Smooth muscle cell (in vitro differentiated cells): ENCODE measurements at regions not wholly inside any gene's neighbourhood (a gene's known extent, or its start where the extent isn't known, plus 50 kb on each side); places are given as distances from the start of the nearest gene placed in this dataset.

Source experiments
- DNase-seq: peaks from one replicate; lab custom pipeline; 2025; ENCODE audit not compliant: unreplicated experiment; lab: John Stamatoyannopoulos, UW
- H2AFZ ChIP-seq: fragments of 200-600 bp; sonication (generic); 2 replicates; pipeline ENCODE4 v1.6.0; 2016; ENCODE audit warnings: antibody characterized with exemption, low read depth, mild to moderate bottlenecking
- H3F3A ChIP-seq: fragments of 200-600 bp; sonication (generic); 2 replicates; pipeline ENCODE4 v1.6.0; 2017; ENCODE audit warnings: antibody characterized with exemption, low read depth
- H3K27ac ChIP-seq: fragments of 200-600 bp; sonication (generic); 2 replicates; pipeline ENCODE4 v1.5.1; 2016; ENCODE audit warnings: low read depth, mild to moderate bottlenecking
- H3K27me3 ChIP-seq: fragments of 200-600 bp; sonication (generic); 2 replicates; pipeline ENCODE4 v1.6.1; 2016; ENCODE audit warnings: low read depth, mild to moderate bottlenecking
- H3K36me3 ChIP-seq: fragments of 200-600 bp; sonication (generic); 2 replicates; pipeline ENCODE4 v1.5.1; 2016; ENCODE audit warnings: low read depth
- H3K4me1 ChIP-seq: fragments of 200-600 bp; sonication (generic); 2 replicates; pipeline ENCODE4 v1.5.1; 2016; ENCODE audit warnings: low read depth
- H3K4me2 ChIP-seq: fragments of 200-600 bp; sonication (generic); 2 replicates; pipeline ENCODE4 v1.6.0; 2016; ENCODE audit warnings: mild to moderate bottlenecking
- H3K4me3 ChIP-seq: fragments of 200-600 bp; sonication (generic); 2 replicates; pipeline ENCODE4 v1.5.1; 2016; ENCODE audit warnings: mild to moderate bottlenecking
- H3K79me2 ChIP-seq: fragments of 200-600 bp; sonication (generic); 2 replicates; pipeline ENCODE4 v1.6.0; 2016; ENCODE audit warnings: low read depth, mild to moderate bottlenecking
- H3K9ac ChIP-seq: fragments of 200-600 bp; sonication (generic); 2 replicates; pipeline ENCODE4 v1.6.0; 2016; ENCODE audit warnings: low read depth
- H3K9me3 ChIP-seq: fragments of 200-600 bp; sonication (generic); replicated peaks from 2 replicates; pipeline ENCODE4 v1.5.1; 2016; ENCODE audit warnings: low read depth
- H4K20me1 ChIP-seq: fragments of 200-600 bp; sonication (generic); 2 replicates; pipeline ENCODE4 v1.6.0; 2016; ENCODE audit warnings: low read depth
- WGBS: methylation state at CpG from one replicate; pipeline ENCODE4 v1.1.7; 2016; ENCODE audit warnings: low lambda C conversion rate; 5-methylcytosine and 5-hydroxymethylcytosine counted together
- TF ChIP-seq, protein P1 (sequence below): fragments of 200-600 bp; sonication (generic); IDR thresholded peaks from 2 replicates; pipeline ENCODE4 v1.5.1; 2017; ENCODE audit warnings: borderline replicate concordance, mild to moderate bottlenecking, antibody characterized with exemption; ENCODE audit not compliant: insufficient read depth, poor library complexity, severe bottlenecking

DNA sequence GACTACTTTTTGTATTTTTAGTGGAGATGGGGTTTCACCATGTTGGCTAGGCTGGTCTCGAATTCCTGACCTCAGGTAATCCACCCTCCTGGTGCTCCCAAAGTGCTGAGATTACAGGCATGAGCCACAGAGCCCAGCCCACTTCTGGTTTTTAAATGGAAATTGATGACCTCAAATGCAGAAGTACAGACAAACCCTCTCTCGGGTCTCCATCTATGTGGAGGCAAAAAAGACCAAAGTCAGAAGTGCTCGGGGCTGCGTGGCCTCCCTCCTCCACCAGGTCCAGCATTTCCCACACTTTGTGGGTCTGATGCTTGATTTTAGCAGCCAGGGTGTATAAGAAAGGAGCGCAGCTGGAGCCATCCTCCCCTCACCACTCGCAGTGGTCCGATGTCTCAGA lies 187.3 kb upstream of the AUTS2 start:
- H3K79me2 ChIP-seq, result no peaks in the 10 kb centered on the region
- no peak overlapping the region for H3K4me2 ChIP-seq
- no peaks in the 10 kb centered on the region for H3K36me3 ChIP-seq
- H3K9ac ChIP-seq, result no peak overlapping the region
- no peaks in the 10 kb centered on the region for H3K27me3 ChIP-seq
- H3K4me3 ChIP-seq, result no peak overlapping the region
- TF ChIP-seq, protein P1, sequence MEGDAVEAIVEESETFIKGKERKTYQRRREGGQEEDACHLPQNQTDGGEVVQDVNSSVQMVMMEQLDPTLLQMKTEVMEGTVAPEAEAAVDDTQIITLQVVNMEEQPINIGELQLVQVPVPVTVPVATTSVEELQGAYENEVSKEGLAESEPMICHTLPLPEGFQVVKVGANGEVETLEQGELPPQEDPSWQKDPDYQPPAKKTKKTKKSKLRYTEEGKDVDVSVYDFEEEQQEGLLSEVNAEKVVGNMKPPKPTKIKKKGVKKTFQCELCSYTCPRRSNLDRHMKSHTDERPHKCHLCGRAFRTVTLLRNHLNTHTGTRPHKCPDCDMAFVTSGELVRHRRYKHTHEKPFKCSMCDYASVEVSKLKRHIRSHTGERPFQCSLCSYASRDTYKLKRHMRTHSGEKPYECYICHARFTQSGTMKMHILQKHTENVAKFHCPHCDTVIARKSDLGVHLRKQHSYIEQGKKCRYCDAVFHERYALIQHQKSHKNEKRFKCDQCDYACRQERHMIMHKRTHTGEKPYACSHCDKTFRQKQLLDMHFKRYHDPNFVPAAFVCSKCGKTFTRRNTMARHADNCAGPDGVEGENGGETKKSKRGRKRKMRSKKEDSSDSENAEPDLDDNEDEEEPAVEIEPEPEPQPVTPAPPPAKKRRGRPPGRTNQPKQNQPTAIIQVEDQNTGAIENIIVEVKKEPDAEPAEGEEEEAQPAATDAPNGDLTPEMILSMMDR, result no peak
- no peak for DNase-seq
- WGBS, result 85% methylated on average over 7 of the region's 7 CpGs
- H3K27ac ChIP-seq, result no peak overlapping the region
- H3K4me1 ChIP-seq, result no peaks in the 10 kb centered on the region
- no peak overlapping the region for H2AFZ ChIP-seq
- no peaks in the 10 kb centered on the region for H4K20me1 ChIP-seq
- no peaks in the 10 kb centered on the region for H3K9me3 ChIP-seq
- H3F3A ChIP-seq, result peaks cover 9% of the 10 kb centered on the region

DNA sequence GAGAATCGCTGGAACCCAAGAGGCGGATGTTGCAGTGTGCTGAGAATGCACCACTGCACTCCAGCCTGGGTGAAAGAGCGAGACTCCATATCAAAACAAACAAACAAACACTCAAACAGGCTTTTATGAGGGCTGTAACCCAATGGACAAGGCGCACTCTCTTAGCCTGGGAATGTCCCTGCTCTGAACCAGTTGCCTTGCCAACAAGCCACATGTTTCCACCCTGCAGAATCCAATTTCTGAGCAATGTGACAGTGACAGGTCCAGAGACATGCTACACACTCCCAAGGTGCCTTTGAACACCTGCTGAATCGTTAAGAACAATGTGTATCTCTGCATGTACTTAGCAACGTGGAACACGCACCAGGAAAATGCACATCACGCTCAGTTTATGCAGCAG lies 186.8 kb upstream of the AUTS2 start:
- H3K9me3 ChIP-seq, result no peaks in the 10 kb centered on the region
- H3K79me2 ChIP-seq, result no peaks in the 10 kb centered on the region
- H4K20me1 ChIP-seq, result no peaks in the 10 kb centered on the region
- no peak overlapping the region for H3K27ac ChIP-seq
- H3K4me3 ChIP-seq, result no peak overlapping the region
- no peak overlapping the region for H3K4me2 ChIP-seq
- TF ChIP-seq, protein P1, result no peak
- WGBS, result 71% methylated on average over 8 of the region's 8 CpGs
- H3F3A ChIP-seq, result peaks cover 9% of the 10 kb centered on the region
- no peaks in the 10 kb centered on the region for H3K27me3 ChIP-seq
- H3K36me3 ChIP-seq, result no peaks in the 10 kb centered on the region
- no peaks in the 10 kb centered on the region for H3K4me1 ChIP-seq
- no peak for DNase-seq
- no peak overlapping the region for H2AFZ ChIP-seq
- no peak overlapping the region for H3K9ac ChIP-seq

DNA sequence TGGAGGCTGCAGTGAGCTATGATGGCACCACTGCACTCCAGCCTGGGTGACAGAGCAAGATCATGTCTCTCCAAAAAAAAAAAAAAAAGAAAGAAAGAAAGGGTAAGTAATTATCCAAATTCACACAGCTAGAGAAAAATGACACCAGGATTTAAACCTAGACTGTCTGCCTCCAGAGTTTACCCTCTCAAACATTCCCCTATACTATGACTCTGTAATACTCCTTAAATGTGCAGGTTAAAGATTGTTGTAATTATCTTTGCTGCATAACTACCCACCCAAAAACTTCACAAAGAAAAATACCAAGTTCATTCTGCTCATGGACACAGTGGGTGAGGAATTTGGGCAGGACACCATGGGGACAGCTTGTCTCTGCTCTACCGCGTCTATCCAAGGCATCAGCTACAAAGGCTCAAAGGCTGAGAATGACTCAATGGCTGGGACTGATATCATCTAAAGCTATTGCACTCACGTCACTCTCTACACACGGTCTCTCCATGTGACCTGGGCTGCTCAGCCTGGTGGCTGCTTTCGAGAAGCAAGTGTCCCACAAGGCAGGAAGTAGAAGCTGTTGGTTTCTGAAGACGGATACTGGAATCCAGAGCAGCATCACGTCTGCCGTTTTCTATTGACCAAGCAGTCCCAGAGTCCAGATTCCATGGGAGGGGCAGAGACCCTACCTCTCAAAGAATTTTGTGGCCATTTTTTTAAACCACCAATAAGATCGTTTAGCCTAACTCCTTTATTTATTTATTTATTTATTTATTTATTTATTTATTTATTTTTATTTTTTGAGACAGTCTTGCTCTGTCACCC lies 185.7 kb upstream of the AUTS2 start:
- Histone ChIP-seq H3K9me3 (no peaks in the 10 kb centered on the region), H3K27ac (peak overlapping the region; percentile 86), H3F3A (peaks cover 9% of the 10 kb centered on the region), H3K4me1 (no peaks in the 10 kb centered on the region), H3K79me2 (no peaks in the 10 kb centered on the region), H3K4me2 (peak overlapping the region; percentile 75), H3K27me3 (no peaks in the 10 kb centered on the region), H2AFZ (no peak overlapping the region), H3K9ac (peak overlapping the region; percentile 65), H3K36me3 (no peaks in the 10 kb centered on the region), H4K20me1 (no peaks in the 10 kb centered on the region), H3K4me3 (no peak overlapping the region)
- no peak for DNase-seq
- TF ChIP-seq, protein P1, result no peak
- WGBS, result 13% methylated on average over 9 of the region's 9 CpGs

DNA sequence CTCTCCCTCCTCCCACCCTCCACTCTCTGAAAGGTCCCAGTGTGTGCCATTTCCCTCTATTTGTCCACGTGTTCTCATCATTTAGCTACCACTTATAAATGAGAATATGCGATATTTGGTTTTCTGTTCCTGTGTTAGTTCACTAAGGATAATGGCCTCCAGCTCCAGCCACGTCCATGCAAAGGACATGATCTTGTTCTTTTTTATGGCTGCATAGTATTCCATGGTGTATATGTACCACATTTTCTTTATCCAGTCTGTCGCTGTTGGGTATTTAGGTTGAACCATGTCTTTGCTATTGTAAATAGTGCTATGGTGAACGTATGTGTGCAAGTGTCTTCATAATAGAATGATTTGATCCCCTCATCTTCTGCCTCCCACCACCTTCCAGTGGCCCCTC lies 183.7 kb upstream of the AUTS2 start:
- 92% methylated on average over 5 of the region's 5 CpGs for WGBS
- no peak overlapping the region for H3K4me2 ChIP-seq
- H3F3A ChIP-seq, result peaks cover 9% of the 10 kb centered on the region
- H4K20me1 ChIP-seq, result no peaks in the 10 kb centered on the region
- H3K79me2 ChIP-seq, result no peaks in the 10 kb centered on the region
- TF ChIP-seq, protein P1, result no peak
- no peaks in the 10 kb centered on the region for H3K36me3 ChIP-seq
- no peak overlapping the region for H3K27ac ChIP-seq
- DNase-seq, result no peak
- no peak overlapping the region for H3K4me3 ChIP-seq
- no peaks in the 10 kb centered on the region for H3K27me3 ChIP-seq
- no peak overlapping the region for H3K9ac ChIP-seq
- H3K4me1 ChIP-seq, result no peaks in the 10 kb centered on the region
- no peak overlapping the region for H2AFZ ChIP-seq
- H3K9me3 ChIP-seq, result no peaks in the 10 kb centered on the region
